Lung (tissue), 11 donors: ENCODE measurements at regions not wholly inside any gene's neighbourhood (a gene's known extent, or its start where the extent isn't known, plus 50 kb on each side); places are given as distances from the start of the nearest gene placed in this dataset.

Source experiments
- ATAC-seq: fragments of 200-7000 bp; cut with Tn5 transposase; one replicate; pipeline ENCODE4 v1.9.1; 2020; ENCODE audit warnings: moderate number of reproducible peaks; ENCODE audit not compliant: insufficient read depth, low FRiP score
- DNase-seq, 3 donors: peaks; one replicate each; pipeline ENCODE4 v3.0.0-alpha.2; 2013 to 2017
- H3K27ac ChIP-seq, 2 donors: one replicate each; pipeline ENCODE4 v1.5.1; 2013; ENCODE audit warnings: mild to moderate bottlenecking in 2 of 2, moderate library complexity in 2 of 2, control low read depth in 1 of 2, inconsistent platforms in 1 of 2, low read depth in 1 of 2, low read length in 1 of 2
- H3K27me3 ChIP-seq, 3 donors: one replicate each; pipeline ENCODE4 v1.5.1; 2013; ENCODE audit warnings: low read length in 2 of 3; ENCODE audit not compliant: control insufficient read depth in 3 of 3, insufficient read depth in 3 of 3
- H3K36me3 ChIP-seq, 4 donors: one replicate each; pipeline ENCODE4 v1.5.1; 2013; ENCODE audit warnings: low read length in 4 of 4, mild to moderate bottlenecking in 1 of 4, moderate library complexity in 1 of 4; ENCODE audit not compliant: control insufficient read depth in 4 of 4, insufficient read depth in 4 of 4
- H3K4me1 ChIP-seq, 5 donors: one replicate each; pipeline ENCODE4 v1.5.1; 2013; ENCODE audit warnings: low read length in 5 of 5, mild to moderate bottlenecking in 2 of 5, moderate library complexity in 1 of 5; ENCODE audit not compliant: control insufficient read depth in 5 of 5, insufficient read depth in 5 of 5
- H3K4me3 ChIP-seq: one replicate; pipeline ENCODE4 v1.5.1; 2013; ENCODE audit warnings: mild to moderate bottlenecking, control low read depth, moderate library complexity
- H3K9ac ChIP-seq, 2 donors: one replicate each; pipeline ENCODE4 v1.5.1; 2013; ENCODE audit warnings: low read length in 2 of 2, control low read depth in 1 of 2; ENCODE audit not compliant: insufficient read depth in 1 of 2
- H3K9me3 ChIP-seq, 4 donors: one replicate each; pipeline ENCODE4 v1.5.1; 2013; ENCODE audit warnings: low read length in 3 of 4, mild to moderate bottlenecking in 1 of 4, moderate library complexity in 1 of 4; ENCODE audit not compliant: control insufficient read depth in 4 of 4, insufficient read depth in 3 of 4
- WGBS, 2 donors: extraction: QIAGEN DNeasy Blood & Tissue Kit; methylation state at CpG; one replicate each; pipeline ENCODE4 v1.1.7; 2013; 5-methylcytosine and 5-hydroxymethylcytosine counted together
- TF ChIP-seq, protein P1 (sequence below): IDR thresholded peaks from 2 replicates; pipeline ENCODE4 v1.5.1; 2012; ENCODE audit warnings: mild to moderate bottlenecking; ENCODE audit errors: control extremely low read depth, extremely low read depth
- donor health status: control.
- donor health status: control.
- donor health status: Bipolar disorder and iron deficiency.
- donor health status: healthy.
- donor health status: DM: yes; HTN: yes; CAD: no.

- ATAC-seq, result no peak
- no peak overlapping the region for H3K27ac ChIP-seq
- H3K9ac ChIP-seq, result no peak overlapping the region
- H3K36me3 ChIP-seq, result no peaks in the 10 kb centered on the region
- peaks cover 0 to 8% (median 0%) of the 10 kb centered on the region in 5 donors for H3K4me1 ChIP-seq
- no peak overlapping the region for H3K4me3 ChIP-seq
- no peaks in the 10 kb centered on the region for H3K27me3 ChIP-seq
- WGBS, 2 donors, result 42 to 43% methylated on average over 2 of the region's 2 CpGs
- DNase-seq, result no peak
- peaks cover 0 to 9% (median 0%) of the 10 kb centered on the region in 4 donors for H3K9me3 ChIP-seq
- TF ChIP-seq, protein P1, sequence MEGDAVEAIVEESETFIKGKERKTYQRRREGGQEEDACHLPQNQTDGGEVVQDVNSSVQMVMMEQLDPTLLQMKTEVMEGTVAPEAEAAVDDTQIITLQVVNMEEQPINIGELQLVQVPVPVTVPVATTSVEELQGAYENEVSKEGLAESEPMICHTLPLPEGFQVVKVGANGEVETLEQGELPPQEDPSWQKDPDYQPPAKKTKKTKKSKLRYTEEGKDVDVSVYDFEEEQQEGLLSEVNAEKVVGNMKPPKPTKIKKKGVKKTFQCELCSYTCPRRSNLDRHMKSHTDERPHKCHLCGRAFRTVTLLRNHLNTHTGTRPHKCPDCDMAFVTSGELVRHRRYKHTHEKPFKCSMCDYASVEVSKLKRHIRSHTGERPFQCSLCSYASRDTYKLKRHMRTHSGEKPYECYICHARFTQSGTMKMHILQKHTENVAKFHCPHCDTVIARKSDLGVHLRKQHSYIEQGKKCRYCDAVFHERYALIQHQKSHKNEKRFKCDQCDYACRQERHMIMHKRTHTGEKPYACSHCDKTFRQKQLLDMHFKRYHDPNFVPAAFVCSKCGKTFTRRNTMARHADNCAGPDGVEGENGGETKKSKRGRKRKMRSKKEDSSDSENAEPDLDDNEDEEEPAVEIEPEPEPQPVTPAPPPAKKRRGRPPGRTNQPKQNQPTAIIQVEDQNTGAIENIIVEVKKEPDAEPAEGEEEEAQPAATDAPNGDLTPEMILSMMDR, result no peak
Observed at GRCh38 chr1:96074422-96074821, 647.2 kb upstream of the PTBP2 start.

DNA sequence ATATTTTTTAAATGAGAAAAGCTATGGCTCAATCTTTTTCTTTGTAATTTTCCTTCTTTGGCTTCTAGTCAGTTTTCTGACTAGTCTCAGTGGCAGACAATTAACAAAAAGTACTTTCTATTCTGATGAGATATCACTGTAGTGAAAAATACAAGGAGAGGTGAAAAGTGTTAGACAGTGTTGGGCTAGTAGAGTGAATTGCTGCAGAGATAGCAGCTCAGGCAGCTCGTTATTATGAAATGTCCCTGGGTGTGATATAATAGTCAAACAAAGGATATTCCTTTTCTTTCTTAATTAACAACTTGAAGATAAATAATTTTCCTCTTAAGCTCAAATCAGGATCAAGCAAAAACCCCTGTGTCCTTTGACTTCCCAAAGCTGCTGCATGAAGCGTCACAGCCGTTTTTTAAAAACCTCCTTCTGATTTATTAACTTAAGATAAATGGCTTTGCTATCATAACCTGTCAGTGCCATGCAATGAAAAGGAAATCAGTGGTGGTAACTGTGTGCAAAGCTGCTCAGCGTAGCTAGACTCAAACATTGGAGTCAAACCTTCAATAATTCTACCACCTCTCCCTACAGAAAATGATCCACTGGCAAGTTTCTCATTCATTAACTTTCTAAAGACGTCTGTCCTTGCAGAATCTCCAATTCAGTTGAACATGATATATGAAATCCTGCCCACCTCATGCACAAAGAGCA is 646.6 kb upstream of the PTBP2 start:
- Histone ChIP-seq H3K27me3 (no peaks in the 10 kb centered on the region), H3K4me1 (peaks cover 0 to 8% (median 0%) of the 10 kb centered on the region in 5 donors), H3K9ac (no peak overlapping the region), H3K27ac (no peak overlapping the region), H3K4me3 (no peak overlapping the region), H3K36me3 (no peaks in the 10 kb centered on the region), H3K9me3 (peaks cover 0 to 9% (median 0%) of the 10 kb centered on the region in 4 donors)
- DNase-seq (peak in 1 of 3 donors; percentile 16), ATAC-seq (no peak)
- WGBS, 2 donors, result 26 to 30% methylated on average over 5 of the region's 5 CpGs
- TF ChIP-seq, protein P1, result no peak

- no peaks in the 10 kb centered on the region for H3K36me3 ChIP-seq
- no peak overlapping the region for H3K27ac ChIP-seq
- ATAC-seq (peak; percentile 36), DNase-seq (no peak)
- peaks cover 0 to 7% (median 0%) of the 10 kb centered on the region in 4 donors for H3K9me3 ChIP-seq
- TF ChIP-seq, protein P1, result no peak
- 72 to 82% methylated on average over 4 of the region's 4 CpGs for WGBS, 2 donors
- no peak overlapping the region for H3K4me3 ChIP-seq
- H3K9ac ChIP-seq, result no peak overlapping the region
- H3K27me3 ChIP-seq, result no peaks in the 10 kb centered on the region
- H3K4me1 ChIP-seq, result peaks cover 0 to 8% (median 0%) of the 10 kb centered on the region in 5 donors
Observed at GRCh38 chr1:96075704-96076455, 645.7 kb upstream of the PTBP2 start.
